GM19455 (cell line): ENCODE measurements at regions not wholly inside any gene's neighbourhood (a gene's known extent, or its start where the extent isn't known, plus 50 kb on each side); places are given as distances from the start of the nearest gene placed in this dataset.

Experiments
- ATAC-seq: cut with Tn5 transposase; IDR thresholded peaks from one replicate; pipeline ENCODE4 v1.9.1; 2021; ENCODE audit not compliant: unreplicated experiment

DNA sequence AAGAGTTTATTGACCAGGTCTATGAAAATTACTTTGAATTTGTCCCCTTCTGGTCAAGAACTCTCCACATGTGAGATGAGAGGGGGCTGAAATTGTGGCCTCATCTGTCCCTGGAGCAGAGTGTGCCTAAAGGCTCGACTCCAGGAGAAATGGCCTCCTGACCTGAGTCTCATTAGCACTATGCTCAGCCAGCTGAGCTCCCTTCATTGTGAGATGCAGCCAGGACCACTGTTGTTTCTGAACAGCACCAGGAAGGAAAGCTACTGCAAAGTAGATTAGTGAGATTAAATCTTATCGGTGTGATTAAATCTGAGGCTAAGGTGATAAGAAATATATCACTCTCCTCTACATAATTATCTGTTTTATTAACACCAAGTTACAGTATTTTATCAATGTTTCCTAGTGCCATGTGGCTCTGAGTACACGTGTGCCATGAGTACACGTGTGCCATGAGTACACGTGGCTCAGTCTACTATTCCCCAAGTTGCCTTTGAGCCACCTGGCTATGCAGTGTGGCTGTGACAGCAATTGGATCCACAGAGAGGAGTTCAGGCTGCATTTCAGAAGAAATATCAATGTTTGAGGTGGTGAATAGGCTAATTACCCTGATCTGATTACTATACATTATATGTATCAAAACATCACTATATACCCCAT lies 126.9 kb downstream of the IPMK start:
- ATAC-seq, result no peak

- ATAC-seq, result no peak
Observed at GRCh38 chr10:58140054-58140453, 127.6 kb downstream of the IPMK start.

- no peak for ATAC-seq
Observed at GRCh38 chr10:58137813-58138212, 129.9 kb downstream of the IPMK start.

DNA sequence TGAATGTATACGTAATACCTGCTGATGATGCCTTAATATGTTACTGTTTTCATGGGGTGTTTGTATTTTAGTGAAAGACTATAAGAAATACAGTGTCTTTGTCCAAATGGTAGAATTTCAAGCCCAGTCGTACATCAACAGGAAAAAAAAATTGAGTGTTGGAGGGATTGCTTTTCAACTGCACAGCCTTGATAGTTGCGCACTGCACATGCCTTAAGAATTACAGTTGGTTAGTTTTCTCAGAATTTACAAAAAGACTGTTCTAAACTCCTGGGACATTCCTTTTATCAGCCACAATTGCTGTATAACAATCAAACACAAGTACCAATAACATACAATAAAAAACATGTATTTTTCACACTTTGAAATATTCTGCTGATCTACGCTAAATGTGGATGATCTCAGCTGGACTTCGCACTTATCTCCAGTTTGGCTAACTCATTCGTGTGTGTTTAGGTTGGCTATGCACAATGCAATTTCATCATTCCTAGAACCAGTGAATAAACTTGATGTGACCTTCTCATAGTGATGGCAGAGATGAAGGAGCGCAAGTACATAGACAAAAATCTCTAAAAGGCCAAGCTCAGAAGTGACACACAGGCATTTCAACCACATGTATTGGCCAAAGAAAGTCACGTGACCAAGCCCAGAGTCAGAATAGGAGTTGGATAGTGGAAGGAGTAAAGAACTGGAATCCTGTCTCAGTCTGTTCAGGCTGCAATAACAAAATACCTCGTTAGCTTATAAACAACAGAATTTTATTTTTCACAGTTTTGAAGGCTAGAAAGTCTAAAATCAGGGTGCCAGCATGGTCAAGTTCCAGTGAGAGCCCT lies 152.3 kb downstream of the IPMK start:
- no peak for ATAC-seq

DNA sequence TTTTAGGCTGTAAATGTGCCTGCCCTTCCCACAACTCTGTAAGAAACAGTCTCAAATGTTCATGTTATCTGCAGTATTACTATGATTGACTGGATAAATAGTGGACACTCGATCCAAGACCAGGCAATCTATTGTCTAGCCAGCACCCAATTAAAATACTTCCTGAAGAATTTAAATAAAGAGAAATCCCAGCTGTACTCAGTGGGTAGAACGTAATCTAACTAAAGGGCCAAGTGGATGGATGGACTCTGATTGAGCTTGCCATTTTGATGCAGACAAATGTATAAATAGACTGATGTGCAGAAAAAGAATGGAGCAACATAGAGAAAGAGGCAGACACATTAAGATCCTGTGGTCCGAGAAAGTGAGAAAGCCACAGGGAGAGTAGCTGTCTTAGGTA lies 158.0 kb downstream of the IPMK start:
- ATAC-seq, result no peak

DNA sequence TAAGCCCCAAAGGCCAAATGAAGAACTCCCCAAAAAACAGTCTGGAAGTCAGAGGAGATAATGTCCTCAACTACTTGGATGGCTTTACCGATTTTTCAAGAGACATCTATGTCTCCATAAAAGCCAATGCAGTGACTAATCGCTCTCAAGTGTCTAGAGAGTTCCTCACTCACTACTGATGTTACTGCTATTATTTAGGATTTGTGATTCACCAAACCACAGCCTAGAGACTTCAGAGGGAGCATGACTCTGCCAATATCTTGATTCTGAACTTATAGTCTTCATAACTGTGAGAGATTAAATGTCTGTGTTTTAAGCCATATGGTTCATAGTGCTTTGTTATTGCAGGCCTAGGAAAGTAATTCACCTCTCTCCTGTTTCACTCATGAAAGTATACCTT lies 160.2 kb downstream of the IPMK start:
- ATAC-seq, result no peak

- no peak for ATAC-seq
Observed at GRCh38 chr10:58106211-58107035, 161.3 kb downstream of the IPMK start.

DNA sequence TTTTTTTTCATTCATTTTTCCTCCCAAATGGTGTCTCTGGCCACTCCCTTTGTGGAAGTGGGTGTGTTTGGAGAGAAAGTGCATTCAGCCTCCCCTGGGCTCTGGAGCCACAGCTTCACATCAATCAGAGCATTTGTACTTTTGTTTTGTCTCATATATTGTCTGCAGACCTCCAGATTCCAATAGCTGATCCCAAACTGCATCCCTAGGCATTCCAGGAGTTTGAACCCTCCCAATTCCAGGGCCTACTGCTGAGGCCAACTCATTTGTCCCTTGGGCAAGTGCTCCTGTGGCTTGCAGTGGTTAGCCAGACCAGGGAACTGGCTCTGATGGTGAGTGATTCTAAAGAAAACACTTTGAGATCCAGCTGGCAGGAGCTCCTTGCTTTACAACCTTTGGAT lies 163.3 kb downstream of the IPMK start:
- ATAC-seq, result no peak

DNA sequence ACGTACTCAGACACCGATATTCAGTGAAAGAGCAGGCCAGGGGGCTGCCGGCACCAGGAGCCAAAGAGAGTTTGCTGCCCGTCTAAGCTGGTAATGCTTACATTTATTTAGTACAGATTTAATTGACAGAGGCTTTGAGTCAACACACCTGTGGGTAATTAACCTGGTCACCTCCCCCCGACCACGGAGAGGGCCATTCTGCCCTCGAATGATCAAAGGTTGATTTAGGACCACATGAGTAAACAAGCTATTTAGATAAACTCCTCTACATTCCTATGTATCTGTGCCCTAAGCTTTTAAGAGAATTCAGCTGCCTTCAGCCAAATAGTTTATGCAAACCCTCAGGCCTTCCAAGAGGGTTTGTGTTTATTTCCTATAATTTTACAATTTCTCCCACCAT lies 164.8 kb downstream of the IPMK start:
- ATAC-seq, result no peak

- ATAC-seq, result no peak
Observed at GRCh38 chr10:58101682-58102081, 166.0 kb downstream of the IPMK start.

- no peak for ATAC-seq
Observed at GRCh38 chr10:58094985-58095718, 172.5 kb downstream of the IPMK start.

- no peak for ATAC-seq
Observed at GRCh38 chr10:58091886-58092285, 175.8 kb downstream of the IPMK start.

GRCh38 chr10:58089739-58090138 lies 178.0 kb downstream of the IPMK start:
- ATAC-seq, result no peak

DNA sequence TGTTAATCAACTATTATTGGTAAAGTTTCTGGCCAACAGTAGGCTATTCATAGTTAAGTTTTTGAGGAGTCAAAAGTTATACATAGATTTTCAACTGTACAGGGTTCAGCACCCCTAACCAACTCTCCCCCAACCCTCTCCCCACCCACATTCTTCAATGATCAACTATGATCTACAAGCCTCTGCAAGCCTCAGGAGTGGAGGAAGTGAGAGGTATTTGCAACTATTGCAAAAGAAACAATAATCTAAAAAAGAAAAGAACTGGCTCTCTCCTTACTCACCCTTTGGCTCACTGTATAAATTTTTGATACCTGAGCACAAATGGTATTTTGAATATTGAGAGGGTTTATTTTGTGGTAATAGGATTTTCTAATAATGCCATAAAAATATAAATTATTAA lies 179.8 kb downstream of the IPMK start:
- ATAC-seq, result no peak

DNA sequence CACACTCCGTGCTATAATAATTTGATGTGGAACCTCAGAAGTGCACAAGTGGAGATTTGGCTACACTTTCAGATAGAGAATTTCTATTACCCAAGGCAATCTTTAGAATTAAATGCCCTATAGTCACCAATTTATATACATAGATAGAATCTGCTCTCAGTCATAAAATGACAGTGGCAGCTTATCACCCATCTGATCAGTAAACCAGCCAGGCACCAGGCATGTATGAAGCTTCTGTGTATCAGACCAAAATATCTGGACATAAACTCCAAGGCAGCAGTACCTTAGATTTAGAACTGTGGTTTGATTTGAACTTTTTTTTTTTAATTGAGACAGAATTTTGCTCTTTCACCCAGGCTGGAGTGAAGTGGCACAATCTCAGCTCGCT lies 180.9 kb downstream of the IPMK start:
- no peak for ATAC-seq

- ATAC-seq, result no peak
Observed at GRCh38 chr10:58086144-58086762, 181.4 kb downstream of the IPMK start.

DNA sequence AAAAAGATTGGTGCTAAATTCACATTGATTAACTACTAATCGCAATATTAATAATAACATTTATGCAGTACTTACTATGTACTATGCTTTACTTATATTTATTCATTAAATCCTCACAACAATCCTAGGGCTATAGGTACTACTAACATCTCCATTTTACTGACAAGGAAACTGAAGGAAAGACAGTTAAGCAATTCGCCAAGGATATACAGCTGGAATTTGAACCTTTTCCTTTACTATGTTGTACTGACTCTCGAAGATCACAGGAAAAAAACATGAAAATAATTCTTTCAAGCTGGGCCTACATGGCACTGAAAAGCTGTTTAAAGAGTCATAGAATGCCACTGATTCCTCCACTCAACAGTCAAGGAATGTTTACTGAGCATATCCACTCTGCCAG lies 185.4 kb downstream of the IPMK start:
- ATAC-seq, result no peak

- ATAC-seq, result no peak
Observed at GRCh38 chr10:58081353-58081752, 186.3 kb downstream of the IPMK start.

- ATAC-seq, result no peak
Observed at GRCh38 chr10:58079461-58079860, 188.2 kb downstream of the IPMK start.

GRCh38 chr10:58072634-58073033 lies 195.1 kb downstream of the IPMK start:
- no peak for ATAC-seq

DNA sequence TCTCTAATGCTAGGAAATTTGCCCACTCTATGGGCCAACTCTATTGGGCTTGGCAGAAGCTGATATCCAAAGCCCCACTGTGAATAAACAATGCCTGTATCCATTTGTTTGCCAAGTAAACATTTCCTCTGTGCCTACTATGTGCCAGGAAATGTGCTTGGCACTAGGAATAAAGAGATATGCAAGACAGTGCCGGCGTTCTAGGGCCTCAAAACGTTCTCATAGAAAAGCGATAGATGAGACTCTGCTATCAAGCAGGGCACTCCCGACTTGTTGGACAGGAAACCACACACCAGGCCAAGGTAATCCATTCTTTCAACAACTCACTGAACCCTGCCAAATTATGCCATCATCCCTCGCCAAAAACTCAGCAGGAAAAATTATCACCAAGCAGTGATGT lies 196.7 kb downstream of the IPMK start:
- ATAC-seq, result no peak
